IPS-20b (cell line): ENCODE measurements at regions not wholly inside any gene's neighbourhood (a gene's known extent, or its start where the extent isn't known, plus 50 kb on each side); places are given as distances from the start of the nearest gene placed in this dataset.

Experiments
- H3K27ac ChIP-seq: one replicate; pipeline ENCODE4 v1.5.1; 2013; ENCODE audit warnings: low read length
- H3K27me3 ChIP-seq: 2 replicates; pipeline ENCODE4 v1.6.1; 2013; ENCODE audit warnings: mild to moderate bottlenecking, low read length, inconsistent platforms; ENCODE audit not compliant: insufficient read depth
- H3K36me3 ChIP-seq: 2 replicates; pipeline ENCODE4 v1.6.1; 2013; ENCODE audit warnings: low read depth, mild to moderate bottlenecking, inconsistent platforms, low read length, moderate library complexity; ENCODE audit not compliant: insufficient read depth
- H3K4me1 ChIP-seq: 2 replicates; pipeline ENCODE4 v1.6.1; 2013; ENCODE audit warnings: mild to moderate bottlenecking, control low read depth, inconsistent platforms, low read length, moderate library complexity; ENCODE audit not compliant: insufficient read depth
- H3K4me3 ChIP-seq: 2 replicates; pipeline ENCODE4 v1.5.1; 2013; ENCODE audit warnings: mild to moderate bottlenecking, low read length, inconsistent platforms
- H3K9ac ChIP-seq: 2 replicates; pipeline ENCODE4 v1.6.1; 2013; ENCODE audit warnings: low read depth, mild to moderate bottlenecking, inconsistent platforms, low read length, moderate library complexity
- H3K9me3 ChIP-seq: 2 replicates; pipeline ENCODE4 v1.6.1; 2013; ENCODE audit warnings: mild to moderate bottlenecking, low read depth, low read length, inconsistent platforms; ENCODE audit not compliant: insufficient read depth

DNA sequence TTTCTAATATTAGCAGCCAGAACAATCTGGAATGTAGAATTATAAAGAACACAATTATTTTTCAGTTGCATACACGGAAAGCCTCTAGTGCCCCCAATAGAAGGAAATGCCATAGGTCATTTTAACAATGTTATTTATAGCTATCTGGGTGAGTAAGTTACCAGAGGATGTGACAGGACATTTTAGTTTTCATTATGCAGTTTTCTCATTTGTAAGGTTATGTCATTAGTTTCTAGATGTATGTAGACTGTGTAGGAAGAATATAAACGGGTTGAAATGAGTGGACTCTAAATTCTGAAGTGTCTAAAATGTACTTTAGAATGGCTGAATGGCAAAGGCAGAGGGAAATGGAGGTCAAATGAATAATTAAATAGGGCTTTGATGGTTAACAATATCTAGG, 213.3 kb downstream of the DTHD1 start:
- no peaks in the 10 kb centered on the region for H3K4me1 ChIP-seq
- H3K9me3 ChIP-seq = no peaks in the 10 kb centered on the region
- H3K36me3 ChIP-seq = no peaks in the 10 kb centered on the region
- no peaks in the 10 kb centered on the region for H3K27me3 ChIP-seq
- H3K4me3 ChIP-seq = no peak overlapping the region
- H3K9ac ChIP-seq = no peak overlapping the region
- no peak overlapping the region for H3K27ac ChIP-seq

- Histone ChIP-seq H3K36me3 (no peaks in the 10 kb centered on the region), H3K9me3 (no peaks in the 10 kb centered on the region), H3K9ac (no peak overlapping the region), H3K4me3 (no peak overlapping the region), H3K4me1 (no peaks in the 10 kb centered on the region), H3K27ac (no peak overlapping the region), H3K27me3 (no peaks in the 10 kb centered on the region)
Observed at GRCh38 chr4:36502350-36502749, 220.9 kb downstream of the DTHD1 start.

GRCh38 chr4:36508394-36508793, 227.0 kb downstream of the DTHD1 start:
- no peaks in the 10 kb centered on the region for H3K27me3 ChIP-seq

GRCh38 chr4:36509845-36510244, 228.4 kb downstream of the DTHD1 start:
- H3K36me3 ChIP-seq = no peaks in the 10 kb centered on the region
- H3K4me3 ChIP-seq = no peak overlapping the region
- H3K27me3 ChIP-seq = no peaks in the 10 kb centered on the region
- H3K4me1 ChIP-seq = 0 out of 2 replicates have a peak, but pooled peaks cover 2% of the 10 kb centered on the region
- H3K9me3 ChIP-seq = no peaks in the 10 kb centered on the region
- H3K9ac ChIP-seq = no peak overlapping the region
- no peak overlapping the region for H3K27ac ChIP-seq

More at GRCh38 chr4:36508394-36508793, 227.0 kb downstream of the DTHD1 start:
- H3K4me3 ChIP-seq = no peak overlapping the region
- no peak overlapping the region for H3K9ac ChIP-seq
- H3K4me1 ChIP-seq = 0 out of 2 replicates have a peak, but pooled peaks cover 2% of the 10 kb centered on the region
- no peaks in the 10 kb centered on the region for H3K9me3 ChIP-seq
- no peak overlapping the region for H3K27ac ChIP-seq
- H3K36me3 ChIP-seq = no peaks in the 10 kb centered on the region

DNA sequence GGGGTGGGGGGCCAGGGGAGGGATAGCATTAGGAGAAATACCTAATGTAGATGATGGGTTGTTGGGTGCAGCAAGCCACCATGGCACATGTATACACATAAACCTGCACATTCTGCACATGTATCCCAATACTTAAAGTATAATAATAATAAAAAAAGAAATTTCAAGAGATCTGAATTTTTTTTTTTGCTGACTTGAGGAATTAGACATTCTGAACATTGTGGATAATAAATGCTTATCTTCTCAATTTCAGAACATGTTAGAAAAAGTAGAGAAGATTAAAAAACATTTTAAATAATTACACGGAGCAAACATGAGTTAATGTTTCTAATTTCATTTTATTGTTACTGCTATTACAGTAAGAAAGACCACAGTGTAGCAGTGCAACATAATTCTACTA, 230.4 kb downstream of the DTHD1 start:
- no peaks in the 10 kb centered on the region for H3K36me3 ChIP-seq
- no peaks in the 10 kb centered on the region for H3K27me3 ChIP-seq
- H3K4me1 ChIP-seq = 0 out of 2 replicates have a peak, but pooled peaks cover 2% of the 10 kb centered on the region
- no peak overlapping the region for H3K27ac ChIP-seq
- no peak overlapping the region for H3K4me3 ChIP-seq
- no peak overlapping the region for H3K9ac ChIP-seq
- H3K9me3 ChIP-seq = no peaks in the 10 kb centered on the region

GRCh38 chr4:36516522-36517095, 235.2 kb downstream of the DTHD1 start:
- H3K27me3 ChIP-seq = no peaks in the 10 kb centered on the region

DNA sequence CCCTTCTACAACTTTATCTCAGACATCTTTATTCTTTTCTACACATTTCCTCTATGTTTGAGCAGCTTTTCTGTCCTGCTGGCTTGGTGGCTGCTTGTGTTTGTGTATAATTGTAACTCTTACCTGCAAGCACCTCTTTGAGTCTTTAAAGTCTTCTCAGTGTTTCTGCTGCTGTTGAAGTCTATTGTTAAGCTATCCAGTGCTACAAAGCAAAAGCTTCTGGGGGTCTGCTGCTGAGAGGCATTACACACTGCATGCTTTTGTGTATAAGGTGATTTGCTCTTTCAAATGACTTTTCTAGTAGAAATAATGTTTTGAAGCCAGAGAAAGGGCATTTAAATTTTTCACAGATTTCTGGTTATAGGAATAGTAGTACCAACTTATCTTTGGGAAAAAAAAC, 241.8 kb downstream of the DTHD1 start:
- Histone ChIP-seq H3K9me3 (peaks cover 10% of the 10 kb centered on the region), H3K27me3 (no peaks in the 10 kb centered on the region), H3K36me3 (no peaks in the 10 kb centered on the region), H3K4me1 (peaks cover 7% of the 10 kb centered on the region; the same call in 1 of the 2 replicates), H3K4me3 (no peak overlapping the region), H3K27ac (no peak overlapping the region), H3K9ac (no peak overlapping the region)

More at GRCh38 chr4:36516522-36517095, 235.2 kb downstream of the DTHD1 start:
- no peak overlapping the region for H3K9ac ChIP-seq
- H3K27ac ChIP-seq = no peak overlapping the region
- no peaks in the 10 kb centered on the region for H3K4me1 ChIP-seq
- no peak overlapping the region for H3K4me3 ChIP-seq
- peaks cover 4% of the 10 kb centered on the region; the same call in 1 of the 2 replicates for H3K9me3 ChIP-seq
- H3K36me3 ChIP-seq = no peaks in the 10 kb centered on the region

GRCh38 chr4:36532670-36533379, 251.4 kb downstream of the DTHD1 start:
- Histone ChIP-seq H3K9me3 (peaks cover 5% of the 10 kb centered on the region; the same call in 1 of the 2 replicates), H3K4me3 (no peak overlapping the region), H3K9ac (no peak overlapping the region), H3K27ac (no peak overlapping the region), H3K27me3 (no peaks in the 10 kb centered on the region), H3K4me1 (no peaks in the 10 kb centered on the region), H3K36me3 (no peaks in the 10 kb centered on the region)

GRCh38 chr4:36533944-36534343, 252.5 kb downstream of the DTHD1 start:
- H3K27ac ChIP-seq = no peak overlapping the region
- H3K9ac ChIP-seq = no peak overlapping the region

DNA sequence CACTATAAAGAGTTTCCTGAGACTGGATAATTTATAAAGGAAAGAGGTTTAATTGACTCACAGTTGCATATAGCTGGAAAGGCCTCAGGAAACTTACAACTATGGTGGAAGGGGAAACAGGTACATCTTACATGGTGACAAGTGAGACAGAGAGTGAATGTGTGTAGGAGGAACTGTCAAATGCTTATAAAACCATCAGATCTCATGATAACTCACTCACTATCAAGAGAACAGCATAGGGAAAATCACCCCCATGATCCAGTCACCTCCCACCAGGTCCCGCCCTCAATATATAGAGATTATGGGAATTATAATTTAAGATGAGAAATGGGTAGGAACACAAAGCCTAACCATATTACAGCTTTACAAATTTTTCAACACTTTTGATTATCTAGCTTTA, 266.0 kb downstream of the DTHD1 start:
- H3K4me1 ChIP-seq = peaks cover 15% of the 10 kb centered on the region
- H3K4me3 ChIP-seq = no peak overlapping the region
- H3K36me3 ChIP-seq = no peaks in the 10 kb centered on the region
- no peaks in the 10 kb centered on the region for H3K9me3 ChIP-seq
- H3K27me3 ChIP-seq = no peaks in the 10 kb centered on the region
- no peak overlapping the region for H3K9ac ChIP-seq
- no peak overlapping the region for H3K27ac ChIP-seq

More at GRCh38 chr4:36533944-36534343, 252.5 kb downstream of the DTHD1 start:
- Histone ChIP-seq H3K9me3 (no peaks in the 10 kb centered on the region), H3K4me3 (no peak overlapping the region), H3K4me1 (no peaks in the 10 kb centered on the region), H3K36me3 (no peaks in the 10 kb centered on the region), H3K27me3 (no peaks in the 10 kb centered on the region)

GRCh38 chr4:36549252-36549651, 267.8 kb downstream of the DTHD1 start:
- H3K9ac ChIP-seq = no peak overlapping the region
- H3K9me3 ChIP-seq = no peaks in the 10 kb centered on the region
- H3K27ac ChIP-seq = no peak overlapping the region
- H3K27me3 ChIP-seq = no peaks in the 10 kb centered on the region
- no peak overlapping the region for H3K4me3 ChIP-seq
- H3K36me3 ChIP-seq = no peaks in the 10 kb centered on the region
- peaks cover 15% of the 10 kb centered on the region for H3K4me1 ChIP-seq

DNA sequence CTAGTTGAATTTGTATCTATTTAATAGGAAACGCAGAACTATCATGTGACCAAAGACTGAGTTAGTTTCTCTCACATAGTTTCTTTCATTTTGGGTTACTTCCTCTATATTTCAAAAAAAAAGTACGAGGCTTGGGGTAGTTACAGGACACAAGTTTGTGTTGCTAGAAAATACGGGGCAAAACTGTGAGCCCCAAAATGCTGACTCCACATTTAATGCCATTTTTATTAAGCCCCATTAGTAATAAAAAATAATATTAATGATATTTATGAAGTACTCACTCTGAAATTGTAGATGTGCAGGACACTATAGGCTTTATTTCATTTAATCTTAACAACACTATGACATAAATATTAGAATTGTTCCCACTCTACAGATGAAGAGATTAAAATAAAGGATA, 268.6 kb downstream of the DTHD1 start:
- no peaks in the 10 kb centered on the region for H3K27me3 ChIP-seq
- no peak overlapping the region for H3K9ac ChIP-seq
- no peaks in the 10 kb centered on the region for H3K9me3 ChIP-seq
- H3K4me3 ChIP-seq = no peak overlapping the region
- no peaks in the 10 kb centered on the region for H3K36me3 ChIP-seq
- H3K27ac ChIP-seq = no peak overlapping the region
- H3K4me1 ChIP-seq = peaks cover 15% of the 10 kb centered on the region
